Head of caudate nucleus (tissue), 42 donors: ENCODE measurements at regions not wholly inside any gene's neighbourhood (a gene's known extent, or its start where the extent isn't known, plus 50 kb on each side); places are given as distances from the start of the nearest gene placed in this dataset.
"Not testable (repeated sequence)": the region's sequence is repeated elsewhere in the genome, so short reads cannot be mapped to it uniquely, and the experiment has no call there.

Source experiments
- DNase-seq, 42 donors: peaks; one replicate each; pipeline versions ENCODE4 v3.0.0 to v3.0.0-alpha.2; 2020 to 2021; ENCODE audit warnings: mixed read lengths in 7 of 42
- intact Hi-C: fragments of 100-400 bp; cut with DNase I; formaldehyde crosslinking; loops from one replicate; pipeline ENCODE4 v1.15.0; 2022

GRCh38 chr2:17460371-17461086 is 57.7 kb downstream of the RAD51AP2 start:
- DNase-seq, result no peak

GRCh38 chr2:17455343-17455742 is 62.9 kb downstream of the RAD51AP2 start:
- intact Hi-C loops, result no loop called here
- no peak for DNase-seq

More at GRCh38 chr2:17460371-17461086, 57.7 kb downstream of the RAD51AP2 start:
- intact Hi-C loops, result no loop called here

GRCh38 chr2:17446191-17446590 is 72.0 kb downstream of the RAD51AP2 start:
- intact Hi-C loops, DNase-seq: not testable (repeated sequence)

- DNase-seq, result no peak
- intact Hi-C loops, result no loop called here
Observed at GRCh38 chr2:17445744-17446143, 72.5 kb downstream of the RAD51AP2 start.

GRCh38 chr2:17442334-17442733 is 75.9 kb downstream of the RAD51AP2 start:
- no peak for DNase-seq
- intact Hi-C loops, result no loop called here

GRCh38 chr2:17441790-17442189 is 76.5 kb downstream of the RAD51AP2 start:
- intact Hi-C loops, result no loop called here
- DNase-seq, result no peak

- no peak for DNase-seq
- intact Hi-C loops, result no loop called here
Observed at GRCh38 chr2:17441055-17441771, 77.0 kb downstream of the RAD51AP2 start.

- DNase-seq, result no peak
- intact Hi-C loops, result no loop called here
Observed at GRCh38 chr2:17430326-17430725, 87.9 kb downstream of the RAD51AP2 start.

GRCh38 chr2:17429130-17429529 is 89.1 kb downstream of the RAD51AP2 start:
- no peak for DNase-seq
- intact Hi-C loops, result no loop called here

GRCh38 chr2:17427401-17427800 is 90.8 kb downstream of the RAD51AP2 start:
- intact Hi-C loops, result no loop called here

GRCh38 chr2:17426743-17427142 is 91.5 kb downstream of the RAD51AP2 start:
- no peak for DNase-seq
- intact Hi-C loops, result no loop called here

More at GRCh38 chr2:17427401-17427800, 90.8 kb downstream of the RAD51AP2 start:
- no peak for DNase-seq

GRCh38 chr2:17422061-17422460 is 96.2 kb downstream of the RAD51AP2 start:
- intact Hi-C loops, result no loop called here
- DNase-seq, result no peak

GRCh38 chr2:17416884-17417391 is 101.3 kb downstream of the RAD51AP2 start:
- DNase-seq, result no peak
- intact Hi-C loops, result no loop called here

GRCh38 chr2:17413036-17413435 is 105.2 kb downstream of the RAD51AP2 start:
- intact Hi-C loops, result no loop called here
- no peak for DNase-seq

GRCh38 chr2:17401096-17401495 is 117.1 kb downstream of the RAD51AP2 start:
- intact Hi-C loops, result no loop called here

GRCh38 chr2:17398770-17399169 is 119.5 kb downstream of the RAD51AP2 start:
- DNase-seq, result no peak
- intact Hi-C loops, result no loop called here

More at GRCh38 chr2:17401096-17401495, 117.1 kb downstream of the RAD51AP2 start:
- no peak for DNase-seq

GRCh38 chr2:17388798-17389197 is 129.4 kb downstream of the RAD51AP2 start:
- intact Hi-C loops, result no loop called here
- no peak for DNase-seq

GRCh38 chr2:17387591-17387990 is 130.6 kb downstream of the RAD51AP2 start:
- DNase-seq, result no peak
- intact Hi-C loops, result no loop called here

- DNase-seq, result no peak
- intact Hi-C loops, result no loop called here
Observed at GRCh38 chr2:17386771-17387170, 131.5 kb downstream of the RAD51AP2 start.

- intact Hi-C loops, result no loop called here
- no peak for DNase-seq
Observed at GRCh38 chr2:17380003-17380402, 138.2 kb downstream of the RAD51AP2 start.
